ENCODE measurements at regions not wholly inside any gene's neighbourhood (a gene's known extent, or its start where the extent isn't known, plus 50 kb on each side); places are given as distances from the start of the nearest gene placed in this dataset.

GRCh38 chr1:221240690-221241089 lies 361.4 kb downstream of the HLX start:
- POLR2A ChIA-PET, result no interaction called here

DNA sequence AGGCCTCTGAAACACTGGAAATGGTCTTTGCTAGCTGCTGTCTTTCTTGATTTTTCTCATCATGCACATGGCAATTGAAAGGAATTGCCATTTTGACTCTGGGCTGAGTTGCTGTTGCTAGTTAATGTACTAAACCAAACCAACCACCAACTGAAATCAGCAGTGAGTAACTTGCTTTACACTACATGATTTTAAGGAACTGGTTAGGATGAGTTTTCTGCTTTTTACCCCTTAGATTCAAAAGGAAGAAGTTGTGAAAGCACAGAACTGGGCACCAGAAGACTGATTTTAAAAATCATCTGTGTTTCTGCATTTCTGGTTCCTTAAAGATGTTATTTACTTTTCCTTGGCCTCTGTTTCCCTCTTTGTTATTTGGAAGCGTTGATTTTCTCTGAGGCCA lies 361.9 kb downstream of the HLX start:
- TF ChIP-seq FOXM1 (IDR thresholded peaks at IDR 0.05; ENCODE audit: borderline replicate concordance) (no peak), ELF4 (IDR thresholded peaks at IDR 0.05) (no peak), ARNT (IDR thresholded peaks at IDR 0.05) (no peak), SUZ12 (IDR thresholded peaks at IDR 0.05) (no peak), ZNF384 (IDR thresholded peaks at IDR 0.05) (no peak), SP1 (IDR thresholded peaks at IDR 0.05) (no peak), NFRKB (IDR thresholded peaks at IDR 0.05) (no peak), LEF1 (IDR thresholded peaks at IDR 0.05; ENCODE audit: borderline replicate concordance) (no peak), PKNOX1 (IDR thresholded peaks at IDR 0.05) (no peak), CTBP1 (IDR thresholded peaks at IDR 0.05; ENCODE audit: borderline replicate concordance) (no peak), TARDBP (IDR thresholded peaks at IDR 0.05) (no peak), L3MBTL2 (conservative IDR thresholded peaks at IDR 0.05) (no peak), FOXA1 (IDR thresholded peaks at IDR 0.05) (no peak), HDGF (IDR thresholded peaks at IDR 0.05; ENCODE audit: borderline replicate concordance) (no peak), FOXK2 (IDR thresholded peaks at IDR 0.05) (no peak), BHLHE40 (IDR thresholded peaks at IDR 0.05; ENCODE audit: borderline replicate concordance) (no peak)
- ChIA-PET POLR2A (no interaction called here), CTCF (interaction anchor here (0.6 to 0.8 kb wide), 2 partner anchors 37 to 221 kb away, joined by 3 to 5 read pairs; no protein-coding TSS in a partner anchor)
- DNase-seq (ENCODE audit: extremely low spot score), result no peak

More at GRCh38 chr1:221240690-221241089, 361.4 kb downstream of the HLX start:
- TF ChIP-seq FOXM1 (IDR thresholded peaks at IDR 0.05; ENCODE audit: borderline replicate concordance) (no peak), ZNF384 (IDR thresholded peaks at IDR 0.05) (peak; percentile 29; the same call in 1 of the 2 replicates), FOXK2 (IDR thresholded peaks at IDR 0.05) (no peak)
- CTCF ChIA-PET, result no interaction called here
- DNase-seq (ENCODE audit: extremely low spot score), result no peak

DNA sequence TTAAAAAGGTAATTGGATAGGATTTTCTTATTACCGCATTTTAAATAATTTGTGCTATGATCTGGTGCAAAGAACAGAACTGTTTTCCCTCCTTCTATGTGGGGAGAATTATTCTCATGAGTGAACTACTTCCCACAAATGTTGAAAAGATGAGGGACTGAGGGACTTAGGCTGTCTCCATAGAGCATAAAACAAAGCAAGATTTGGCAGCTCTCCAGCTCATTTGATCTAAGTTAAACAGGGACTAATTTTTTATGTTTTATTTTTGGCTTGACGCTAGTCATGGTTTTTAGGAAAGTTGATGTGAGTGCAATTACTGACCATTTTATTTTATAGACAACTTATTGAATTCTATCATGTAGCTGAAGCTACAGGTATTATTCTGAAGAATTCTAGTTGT lies 362.3 kb downstream of the HLX start:
- no peak for DNase-seq (ENCODE audit: extremely low spot score)
- CTCF ChIA-PET, result interaction anchor here (0.6 to 0.8 kb wide), 2 partner anchors 38 to 222 kb away, joined by 3 to 5 read pairs; no protein-coding TSS in a partner anchor
- no peak for TF ChIP-seq ARNT (IDR thresholded peaks at IDR 0.05)
- no peak for TF ChIP-seq ZNF384 (IDR thresholded peaks at IDR 0.05)
- TF ChIP-seq LEF1 (IDR thresholded peaks at IDR 0.05; ENCODE audit: borderline replicate concordance), result no peak
- TF ChIP-seq CTBP1 (IDR thresholded peaks at IDR 0.05; ENCODE audit: borderline replicate concordance), result no peak
- no peak for TF ChIP-seq PKNOX1 (IDR thresholded peaks at IDR 0.05)
- TF ChIP-seq FOXK2 (IDR thresholded peaks at IDR 0.05), result no peak
- POLR2A ChIA-PET, result no interaction called here

DNA sequence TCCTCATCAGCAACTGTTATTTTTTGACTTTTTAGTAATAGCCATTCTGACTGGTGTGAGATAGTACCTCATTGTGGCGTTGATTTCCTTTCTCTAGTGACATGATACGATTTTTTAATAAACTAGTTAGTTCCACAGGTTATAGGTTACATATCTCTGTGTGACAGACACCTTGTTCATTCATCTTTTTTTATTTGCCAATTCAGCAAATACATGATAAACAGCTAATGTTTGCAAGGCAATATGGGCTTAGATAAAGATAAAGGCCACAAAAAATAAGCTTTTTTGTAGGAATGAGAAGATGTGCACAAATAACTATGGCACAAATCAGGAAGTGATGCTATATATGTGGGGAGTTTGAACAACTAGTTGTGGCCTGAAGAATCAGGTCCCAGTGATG lies 366.8 kb downstream of the HLX start:
- DNase-seq (ENCODE audit: extremely low spot score), result no peak
- ChIA-PET POLR2A (no interaction called here), CTCF (interaction anchor here (0.6 kb wide), 1 partner anchor 14 kb away, joined by 3 read pairs; no protein-coding TSS in a partner anchor)
- TF ChIP-seq TARDBP (IDR thresholded peaks at IDR 0.05) (no peak), PKNOX1 (IDR thresholded peaks at IDR 0.05) (no peak), ARNT (IDR thresholded peaks at IDR 0.05) (no peak), SUZ12 (IDR thresholded peaks at IDR 0.05) (no peak), ELF4 (IDR thresholded peaks at IDR 0.05) (no peak), ZNF384 (IDR thresholded peaks at IDR 0.05) (no peak), L3MBTL2 (conservative IDR thresholded peaks at IDR 0.05) (no peak), SP1 (IDR thresholded peaks at IDR 0.05) (no peak), BHLHE40 (IDR thresholded peaks at IDR 0.05; ENCODE audit: borderline replicate concordance) (no peak)

DNA sequence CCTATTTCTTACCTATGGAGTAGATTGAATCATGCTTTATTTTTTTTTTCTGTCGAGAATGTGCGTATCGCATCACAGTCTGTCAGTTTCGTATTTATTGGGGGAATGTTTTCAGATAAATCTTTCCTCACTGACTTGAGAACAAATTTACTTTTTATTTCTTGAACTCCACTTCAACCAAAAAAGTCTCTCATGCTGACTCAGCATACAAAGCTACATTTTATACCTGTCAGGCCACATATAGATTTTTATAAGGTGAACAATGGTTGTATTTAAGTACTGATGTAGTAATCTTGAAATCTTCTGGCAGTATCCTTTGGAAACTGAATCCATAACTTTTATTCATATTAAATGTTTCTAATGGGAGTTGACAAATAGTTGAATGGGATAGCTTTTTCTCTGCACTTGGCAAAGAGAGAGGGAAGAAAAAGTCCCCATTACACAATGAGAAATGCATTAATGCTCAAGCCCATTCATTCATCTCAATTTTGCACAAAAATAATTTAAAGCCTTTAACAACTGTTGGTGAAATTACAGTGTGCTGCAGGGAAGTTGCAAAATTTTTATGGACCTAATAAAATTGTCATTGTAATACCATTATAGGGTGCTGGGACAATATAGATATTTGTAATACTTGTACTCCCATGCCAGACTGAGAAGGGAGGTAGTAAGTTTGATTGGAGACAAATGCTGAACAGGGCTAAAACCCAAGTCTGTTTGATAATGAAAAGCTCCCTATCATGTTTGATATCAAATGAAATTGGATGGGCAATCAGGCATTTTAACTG lies 367.6 kb downstream of the HLX start:
- CTCF ChIA-PET, result interaction anchor here (0.6 kb wide), 1 partner anchor 15 kb away, joined by 3 read pairs; no protein-coding TSS in a partner anchor
- no peak for TF ChIP-seq ARNT (IDR thresholded peaks at IDR 0.05)
- no peak for TF ChIP-seq FOXA1 (IDR thresholded peaks at IDR 0.05)
- no peak for TF ChIP-seq TARDBP (IDR thresholded peaks at IDR 0.05)
- no peak for TF ChIP-seq PKNOX1 (IDR thresholded peaks at IDR 0.05)
- no peak for TF ChIP-seq SUZ12 (IDR thresholded peaks at IDR 0.05)
- TF ChIP-seq BHLHE40 (IDR thresholded peaks at IDR 0.05; ENCODE audit: borderline replicate concordance), result no peak
- no peak for TF ChIP-seq FOXK2 (IDR thresholded peaks at IDR 0.05)
- POLR2A ChIA-PET, result no interaction called here

DNA sequence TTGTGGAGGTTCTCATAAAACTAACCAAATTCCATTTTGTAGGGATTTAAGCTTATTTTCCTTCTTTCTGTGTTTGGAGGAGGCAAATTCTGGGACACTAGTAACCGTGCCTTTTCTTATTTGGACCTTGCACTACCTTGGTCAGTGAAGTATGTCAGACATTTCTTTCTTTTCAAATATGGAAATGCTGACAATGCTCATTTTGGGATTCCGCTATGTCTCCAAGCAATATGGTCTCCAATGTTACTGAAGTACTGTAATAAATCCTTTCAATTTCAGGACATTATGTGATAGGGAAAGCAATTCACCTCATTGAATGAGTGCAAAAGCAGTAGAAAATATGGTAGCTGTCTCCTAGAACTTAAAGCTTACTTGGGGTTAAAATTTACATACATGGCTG lies 372.3 kb downstream of the HLX start:
- CTCF ChIA-PET, result no interaction called here
- TF ChIP-seq BHLHE40 (IDR thresholded peaks at IDR 0.05; ENCODE audit: borderline replicate concordance), result no peak
- TF ChIP-seq FOXK2 (IDR thresholded peaks at IDR 0.05), result no peak
- TF ChIP-seq PKNOX1 (IDR thresholded peaks at IDR 0.05), result no peak
- no peak for TF ChIP-seq SUZ12 (IDR thresholded peaks at IDR 0.05)
- no peak for TF ChIP-seq FOXA1 (IDR thresholded peaks at IDR 0.05)
- TF ChIP-seq HDGF (IDR thresholded peaks at IDR 0.05; ENCODE audit: borderline replicate concordance), result no peak
- no peak for TF ChIP-seq ARNT (IDR thresholded peaks at IDR 0.05)

More for the DNA sequence above, 367.6 kb downstream of the HLX start:
- DNase-seq (ENCODE audit: extremely low spot score), result no peak

More for the DNA sequence above, 372.3 kb downstream of the HLX start:
- POLR2A ChIA-PET, result no interaction called here
- no peak for DNase-seq (ENCODE audit: extremely low spot score)

All from HEK293T (cell line).